GM23338 (cell line): ENCODE measurements at regions not wholly inside any gene's neighbourhood (a gene's known extent, or its start where the extent isn't known, plus 50 kb on each side); places are given as distances from the start of the nearest gene placed in this dataset.
A peak's percentile ranks its signal among the peaks of the same experiment; 100 is the strongest.

ENCODE experiments used
- ATAC-seq: fragments of 200-7000 bp; cut with Tn5 transposase; 3 replicates; pipeline ENCODE4 v1.9.1; 2020
- DNase-seq: peaks from one replicate; pipeline ENCODE4 v3.0.0-alpha.2; 2015; ENCODE audit warnings: low spot score
- H2AFZ ChIP-seq: fragments of 200-600 bp; sonication (generic); 2 replicates; pipeline ENCODE4 v1.8.0; 2016; ENCODE audit warnings: antibody characterized with exemption, mild to moderate bottlenecking, moderate library complexity
- H3F3A ChIP-seq: fragments of 200-600 bp; sonication (generic); replicated peaks from 2 replicates; pipeline ENCODE4 v1.8.0; 2017; ENCODE audit warnings: antibody characterized with exemption, mixed run types, low read depth
- H3K27ac ChIP-seq: fragments of 200-600 bp; sonication (generic); 2 replicates; pipeline ENCODE4 v1.6.1; 2016; ENCODE audit warnings: low read depth
- H3K27me3 ChIP-seq: fragments of 200-600 bp; sonication (generic); 2 replicates; pipeline ENCODE4 v1.8.0; 2016; ENCODE audit warnings: mild to moderate bottlenecking, mixed run types, moderate library complexity; ENCODE audit not compliant: insufficient read depth
- H3K36me3 ChIP-seq: fragments of 200-600 bp; sonication (generic); 2 replicates; pipeline ENCODE4 v1.8.0; 2016; ENCODE audit warnings: mild to moderate bottlenecking; ENCODE audit not compliant: insufficient read depth
- H3K4me1 ChIP-seq: fragments of 200-600 bp; sonication (generic); 2 replicates; pipeline ENCODE4 v1.8.0; 2016; ENCODE audit warnings: mild to moderate bottlenecking, moderate library complexity; ENCODE audit not compliant: insufficient read depth
- H3K4me2 ChIP-seq: fragments of 200-600 bp; sonication (generic); 2 replicates; pipeline ENCODE4 v1.7.1; 2017; ENCODE audit warnings: mixed run types
- H3K4me3 ChIP-seq: fragments of 200-600 bp; sonication (generic); 2 replicates; pipeline ENCODE4 v1.6.1; 2016; ENCODE audit warnings: mixed run types
- H3K79me2 ChIP-seq: fragments of 200-600 bp; sonication (generic); replicated peaks from 2 replicates; pipeline ENCODE4 v1.8.0; 2017; ENCODE audit warnings: mild to moderate bottlenecking; ENCODE audit not compliant: insufficient read depth
- H3K9me2 ChIP-seq: fragments of 200-600 bp; sonication (generic); 2 replicates; pipeline ENCODE4 v1.8.0; 2017; ENCODE audit not compliant: insufficient read depth
- H4K20me1 ChIP-seq: fragments of 200-600 bp; sonication (generic); replicated peaks from 2 replicates; pipeline ENCODE4 v1.8.0; 2017; ENCODE audit warnings: mild to moderate bottlenecking; ENCODE audit not compliant: insufficient read depth
- H3K27ac Mint-ChIP-seq: 2 replicates; pipeline ENCODE4 v1.8.0; 2020; ENCODE audit warnings: inconsistent platforms, mild to moderate bottlenecking, moderate library complexity, mixed read lengths
- H3K27me3 Mint-ChIP-seq: 3 replicates; pipeline ENCODE4 v1.8.0; 2022; ENCODE audit warnings: low read depth, mild to moderate bottlenecking, moderate library complexity, mixed read lengths, inconsistent platforms; ENCODE audit not compliant: insufficient read depth, poor library complexity
- H3K36me3 Mint-ChIP-seq: 3 replicates; pipeline ENCODE4 v1.8.0; 2021; ENCODE audit warnings: low read depth, mild to moderate bottlenecking, inconsistent platforms, moderate library complexity, mixed read lengths
- H3K4me1 Mint-ChIP-seq: 3 replicates; pipeline ENCODE4 v1.8.0; 2020; ENCODE audit warnings: mild to moderate bottlenecking, inconsistent platforms, mixed read lengths
- H3K4me3 Mint-ChIP-seq: 3 replicates; pipeline ENCODE4 v1.8.0; 2021; ENCODE audit warnings: moderate library complexity, mild to moderate bottlenecking, inconsistent platforms, mixed read lengths
- H3K9me3 Mint-ChIP-seq: 3 replicates; pipeline ENCODE4 v1.8.0; 2020; ENCODE audit warnings: moderate library complexity, mild to moderate bottlenecking, inconsistent platforms, mixed read lengths
- CREB1 ChIP-seq: fragments of 250-450 bp; sonication (Bioruptor Pico); IDR thresholded peaks from 2 replicates; pipeline ENCODE4 v1.5.0; 2020; ENCODE audit warnings: low read depth, mild to moderate bottlenecking, moderate library complexity
- ETS1 ChIP-seq: IDR thresholded peaks from 2 replicates; pipeline ENCODE4 v1.6.1; 2016; ENCODE audit warnings: antibody characterized with exemption
- EZH2 ChIP-seq: fragments of 200-600 bp; sonication (generic); IDR thresholded peaks from one replicate; pipeline ENCODE4 v1.8.0; 2017; ENCODE audit warnings: antibody characterized with exemption, mild to moderate bottlenecking, low read depth; ENCODE audit not compliant: unreplicated experiment
- NANOG ChIP-seq: IDR thresholded peaks from 2 replicates; pipeline ENCODE4 v1.6.1; 2016; ENCODE audit warnings: antibody characterized with exemption, borderline replicate concordance
- POLR2AphosphoS5 ChIP-seq: IDR thresholded peaks from 2 replicates; pipeline ENCODE4 v1.6.1; 2016; ENCODE audit warnings: antibody characterized with exemption, low read depth
- REST ChIP-seq: IDR thresholded peaks from one replicate; pipeline ENCODE4 v1.6.1; 2018; ENCODE audit warnings: antibody characterized with exemption; ENCODE audit not compliant: unreplicated experiment
- STAT1 ChIP-seq: IDR thresholded peaks from one replicate; pipeline ENCODE4 v1.6.1; 2016; ENCODE audit warnings: antibody characterized with exemption; ENCODE audit not compliant: unreplicated experiment
- ZNF114 ChIP-seq: fragments of 250-450 bp; sonication (Bioruptor Pico); IDR thresholded peaks from 2 replicates; pipeline ENCODE4 v1.5.0; 2020; ENCODE audit warnings: mild to moderate bottlenecking, moderate library complexity
- ZNF331 ChIP-seq: fragments of 250-450 bp; sonication (Bioruptor Pico); IDR thresholded peaks from 2 replicates; pipeline ENCODE4 v1.5.0; 2020; ENCODE audit warnings: low read depth, mild to moderate bottlenecking, moderate library complexity
- ZNF462 ChIP-seq: fragments of 250-450 bp; sonication (Bioruptor Pico); IDR thresholded peaks from 2 replicates; pipeline ENCODE4 v1.5.0; 2020; ENCODE audit warnings: mild to moderate bottlenecking, moderate library complexity
- TF ChIP-seq, protein P1 (sequence below), 2 experiments: fragments of 200-600 bp in 1 of 2; sonication (generic) in 1 of 2; conservative IDR thresholded peaks; 2 replicates each; pipeline versions ENCODE4 v1.5.1 to v1.6.1; 2016 to 2017; ENCODE audit warnings: antibody characterized with exemption in 2 of 2, low read depth in 2 of 2, mild to moderate bottlenecking in 2 of 2, moderate library complexity in 1 of 2

DNA sequence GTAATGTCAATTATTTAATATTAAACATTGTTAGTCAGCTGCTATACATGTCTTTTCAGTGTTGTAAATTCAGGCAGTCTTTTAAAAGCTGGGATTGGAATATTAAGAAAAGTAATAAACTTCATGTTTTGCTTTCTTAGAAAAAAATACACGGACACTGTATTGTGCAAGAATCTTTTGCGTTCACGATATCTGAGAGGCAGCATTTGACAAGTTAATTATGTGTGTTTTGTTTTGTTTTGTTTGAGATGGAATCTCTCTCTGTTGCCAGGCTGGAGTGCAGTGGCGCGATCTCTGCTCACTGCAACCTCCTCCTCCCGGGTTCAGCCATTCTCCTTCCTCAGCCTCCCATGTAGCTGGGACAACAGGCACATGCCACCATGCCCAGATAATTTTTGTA is 1661.3 kb downstream of the HACE1 start:
- no peak for TF ChIP-seq STAT1
- TF ChIP-seq NANOG = no peak
- TF ChIP-seq ZNF331 (CRISPR knock-in tag) = no peak
- no peak for TF ChIP-seq ETS1
- TF ChIP-seq ZNF114 (CRISPR knock-in tag) = no peak
- no peak for TF ChIP-seq CREB1 (CRISPR knock-in tag)
- no peak for TF ChIP-seq POLR2AphosphoS5
- TF ChIP-seq EZH2 = no peak
- TF ChIP-seq, protein P1, sequence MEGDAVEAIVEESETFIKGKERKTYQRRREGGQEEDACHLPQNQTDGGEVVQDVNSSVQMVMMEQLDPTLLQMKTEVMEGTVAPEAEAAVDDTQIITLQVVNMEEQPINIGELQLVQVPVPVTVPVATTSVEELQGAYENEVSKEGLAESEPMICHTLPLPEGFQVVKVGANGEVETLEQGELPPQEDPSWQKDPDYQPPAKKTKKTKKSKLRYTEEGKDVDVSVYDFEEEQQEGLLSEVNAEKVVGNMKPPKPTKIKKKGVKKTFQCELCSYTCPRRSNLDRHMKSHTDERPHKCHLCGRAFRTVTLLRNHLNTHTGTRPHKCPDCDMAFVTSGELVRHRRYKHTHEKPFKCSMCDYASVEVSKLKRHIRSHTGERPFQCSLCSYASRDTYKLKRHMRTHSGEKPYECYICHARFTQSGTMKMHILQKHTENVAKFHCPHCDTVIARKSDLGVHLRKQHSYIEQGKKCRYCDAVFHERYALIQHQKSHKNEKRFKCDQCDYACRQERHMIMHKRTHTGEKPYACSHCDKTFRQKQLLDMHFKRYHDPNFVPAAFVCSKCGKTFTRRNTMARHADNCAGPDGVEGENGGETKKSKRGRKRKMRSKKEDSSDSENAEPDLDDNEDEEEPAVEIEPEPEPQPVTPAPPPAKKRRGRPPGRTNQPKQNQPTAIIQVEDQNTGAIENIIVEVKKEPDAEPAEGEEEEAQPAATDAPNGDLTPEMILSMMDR (conservative IDR thresholded peaks at IDR 0.05; ENCODE audit: low read depth in 2 of 2) = no peak
- TF ChIP-seq REST = no peak
- Histone ChIP-seq H3K27me3 (no peaks in the 10 kb centered on the region), H3K79me2 (no peaks in the 10 kb centered on the region), H3F3A (no peaks in the 10 kb centered on the region), H4K20me1 (no peaks in the 10 kb centered on the region), H3K4me1 (no peaks in the 10 kb centered on the region), H3K4me3 (no peak overlapping the region), H3K9me2 (0 out of 2 replicates have a peak, but pooled peaks cover 3% of the 10 kb centered on the region), H3K27ac (no peak overlapping the region), H3K36me3 (no peaks in the 10 kb centered on the region), H3K4me2 (no peak overlapping the region), H2AFZ (peak overlapping the region; percentile 23; the same call in 1 of the 2 replicates)
- H3K27ac Mint-ChIP-seq = no peak overlapping the region
- peaks cover under 1% of the 10 kb centered on the region for H3K27me3 Mint-ChIP-seq
- no peak overlapping the region for H3K4me3 Mint-ChIP-seq
- peaks cover 3% of the 10 kb centered on the region; the same call in 2 of the 3 replicates for H3K9me3 Mint-ChIP-seq
- H3K36me3 Mint-ChIP-seq = no peaks in the 10 kb centered on the region
- ATAC-seq (no peak), DNase-seq (no peak)
- H3K4me1 Mint-ChIP-seq = no peaks in the 10 kb centered on the region

- no peak for DNase-seq
- Histone ChIP-seq H3K27me3 (no peaks in the 10 kb centered on the region), H3K36me3 (no peaks in the 10 kb centered on the region), H2AFZ (no peak overlapping the region), H3K79me2 (no peaks in the 10 kb centered on the region), H3K9me2 (0 out of 2 replicates have a peak, but pooled peaks cover 8% of the 10 kb centered on the region), H4K20me1 (no peaks in the 10 kb centered on the region), H3K27ac (no peak overlapping the region), H3F3A (no peaks in the 10 kb centered on the region), H3K4me2 (no peak overlapping the region), H3K4me3 (no peak overlapping the region), H3K4me1 (no peaks in the 10 kb centered on the region)
- H3K27ac Mint-ChIP-seq = no peak overlapping the region
- no peaks in the 10 kb centered on the region; the same call in 1 of the 3 replicates for H3K9me3 Mint-ChIP-seq
- H3K36me3 Mint-ChIP-seq = no peaks in the 10 kb centered on the region
- no peak for ATAC-seq
- peaks cover 2% of the 10 kb centered on the region for H3K27me3 Mint-ChIP-seq
- no peak overlapping the region for H3K4me3 Mint-ChIP-seq
- no peaks in the 10 kb centered on the region for H3K4me1 Mint-ChIP-seq
- TF ChIP-seq ZNF462 (CRISPR knock-in tag) = no peak
These were observed 1666.3 kb downstream of the HACE1 start for GRCh38 chr6:103193413-103193812.
